Lung microvascular endothelial cell (primary cell): ENCODE measurements at regions not wholly inside any gene's neighbourhood (a gene's known extent, or its start where the extent isn't known, plus 50 kb on each side); places are given as distances from the start of the nearest gene placed in this dataset.
"Not testable (repeated sequence)": the region's sequence is repeated elsewhere in the genome, so short reads cannot be mapped to it uniquely, and the experiment has no call there.

Experiments
- DNase-seq, 2 donors: peaks; one replicate each; pipeline versions ENCODE4 v3.0.0 to v3.0.0-alpha.2; 2010; ENCODE audit warnings: low read depth in 2 of 2

GRCh38 chr12:47311010-47311409 lies 231.3 kb upstream of the AMIGO2 start:
- DNase-seq: no peak

GRCh38 chr12:47308672-47309071 lies 228.9 kb upstream of the AMIGO2 start:
- DNase-seq: no peak

- peak; percentile 59 to 73 for DNase-seq
These were observed 228.1 kb upstream of the AMIGO2 start for GRCh38 chr12:47307680-47308399.

GRCh38 chr12:47306773-47307679 lies 227.3 kb upstream of the AMIGO2 start:
- DNase-seq: not testable (repeated sequence)

GRCh38 chr12:47306130-47306529 lies 226.4 kb upstream of the AMIGO2 start:
- no peak for DNase-seq

DNA sequence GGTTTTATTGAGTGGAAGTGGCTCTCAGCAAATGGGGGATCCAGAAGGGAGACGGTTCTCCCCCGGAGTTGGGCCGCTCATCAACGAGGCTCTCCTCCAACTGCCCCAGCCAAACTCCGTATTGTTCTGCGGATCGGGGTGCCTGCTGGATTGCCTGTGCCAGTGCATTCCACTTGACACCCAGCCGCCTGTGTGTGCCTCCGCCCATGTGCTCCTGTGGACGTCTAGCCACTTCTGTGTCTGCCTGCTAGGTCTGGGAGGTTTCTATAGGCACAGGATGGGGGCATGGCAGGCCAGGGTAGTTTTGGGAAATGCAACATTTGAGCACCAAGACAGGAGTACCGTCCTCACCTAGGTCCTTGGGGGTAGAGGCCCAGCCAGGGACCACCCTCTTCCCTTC lies 225.7 kb upstream of the AMIGO2 start:
- DNase-seq: no peak

DNA sequence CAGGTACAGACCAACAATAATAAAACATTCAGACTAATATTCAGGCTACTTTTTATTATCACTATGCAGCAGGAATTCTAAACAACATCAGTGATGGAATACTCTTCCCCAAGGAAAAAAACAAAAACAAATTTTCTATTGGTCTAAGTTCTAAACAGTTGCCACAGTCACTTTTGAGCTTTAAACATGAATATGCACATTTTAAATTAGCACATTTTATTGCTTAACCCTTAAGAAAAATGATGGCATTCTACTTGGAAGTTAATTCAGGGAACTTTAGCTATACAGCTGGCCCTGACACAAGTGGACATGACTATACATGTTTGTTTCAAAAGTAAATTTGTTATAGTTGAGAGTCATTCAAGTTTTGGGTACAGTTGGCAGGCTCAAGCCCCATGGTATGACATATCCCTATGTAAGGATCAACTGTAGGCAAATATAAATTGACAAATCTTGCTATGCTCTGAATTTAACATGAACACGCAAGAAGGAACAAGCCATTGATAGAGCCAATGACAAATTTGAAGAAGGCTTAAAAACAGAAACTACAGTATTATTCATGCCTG lies 224.3 kb upstream of the AMIGO2 start:
- no peak for DNase-seq

DNA sequence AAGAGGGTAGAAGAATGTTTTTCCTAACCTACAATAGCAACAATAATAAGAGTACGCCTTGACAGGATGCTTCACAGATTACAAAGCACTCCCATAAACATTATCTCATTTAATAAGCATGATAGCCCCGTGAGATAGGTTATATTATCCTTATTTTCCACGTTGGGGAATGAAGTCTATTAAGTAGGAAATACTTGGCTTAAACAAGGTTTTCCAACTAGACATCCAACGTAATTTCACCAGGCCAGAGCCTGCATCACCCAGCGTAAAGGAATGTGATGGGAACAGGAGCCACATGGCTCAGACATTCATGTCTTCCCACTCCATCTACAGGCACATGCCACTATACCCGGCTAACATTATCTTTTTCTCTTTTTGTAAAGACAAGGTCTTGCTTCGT lies 223.4 kb upstream of the AMIGO2 start:
- no peak for DNase-seq

GRCh38 chr12:47302111-47302671 lies 222.4 kb upstream of the AMIGO2 start:
- no peak for DNase-seq

DNA sequence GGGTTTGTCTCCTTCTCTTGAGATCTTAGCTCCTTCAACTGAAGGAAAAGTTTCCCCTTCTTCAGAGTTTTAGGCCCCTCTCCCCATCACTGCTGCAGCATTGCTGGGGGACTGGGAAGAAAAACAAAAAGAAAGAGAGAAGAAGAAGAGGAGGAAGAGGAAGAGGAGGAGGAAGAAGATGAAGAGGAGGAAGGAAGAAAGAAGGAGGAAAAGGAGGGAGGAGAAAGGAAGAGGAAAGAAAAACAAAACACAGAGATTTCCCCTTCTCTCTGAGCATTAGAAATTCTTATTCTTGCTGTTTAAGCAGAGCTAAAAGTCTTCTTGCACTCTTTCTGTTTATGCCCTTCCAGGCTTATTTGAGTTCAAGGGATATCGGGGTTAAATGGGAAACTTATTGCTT lies 219.8 kb upstream of the AMIGO2 start:
- DNase-seq: no peak

GRCh38 chr12:47297993-47298392 lies 218.2 kb upstream of the AMIGO2 start:
- DNase-seq: no peak

GRCh38 chr12:47296828-47297227 lies 217.1 kb upstream of the AMIGO2 start:
- DNase-seq: no peak

DNA sequence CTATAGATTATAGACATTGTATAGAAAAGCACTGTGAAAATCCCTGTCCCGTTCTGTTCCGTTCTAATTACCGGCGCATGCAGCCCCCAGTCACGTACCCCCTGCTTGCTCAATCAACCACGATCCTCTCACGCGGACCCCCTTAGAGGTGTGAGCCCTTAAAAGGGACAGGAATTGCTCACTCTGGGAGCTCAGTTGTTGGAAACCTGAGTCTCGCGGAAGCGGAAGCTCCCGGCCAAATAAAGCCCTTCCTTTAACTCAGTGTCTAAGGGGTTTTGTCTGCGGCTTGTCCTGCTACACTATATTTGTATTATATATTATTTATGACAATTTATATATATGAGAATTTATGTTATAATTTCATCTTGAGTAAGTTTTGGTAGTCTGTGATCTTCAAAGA lies 213.6 kb upstream of the AMIGO2 start:
- DNase-seq: no peak

- no peak for DNase-seq
These were observed 206.9 kb upstream of the AMIGO2 start for GRCh38 chr12:47286676-47287075.
